HG02981 (cell line): ENCODE measurements at regions not wholly inside any gene's neighbourhood (a gene's known extent, or its start where the extent isn't known, plus 50 kb on each side); places are given as distances from the start of the nearest gene placed in this dataset.

ENCODE experiments used
- ATAC-seq: cut with Tn5 transposase; IDR thresholded peaks from one replicate; pipeline ENCODE4 v1.9.1; 2021; ENCODE audit warnings: mild to moderate bottlenecking, moderate library complexity; ENCODE audit not compliant: unreplicated experiment

GRCh38 chr22:48892578-48893287, 934.9 kb downstream of the BRD1 start:
- ATAC-seq = no peak

- no peak for ATAC-seq
Measured at GRCh38 chr22:48891688-48892577, 935.7 kb downstream of the BRD1 start.

- no peak for ATAC-seq
Measured at GRCh38 chr22:48890693-48891554, 936.7 kb downstream of the BRD1 start.

GRCh38 chr22:48889887-48890692, 937.6 kb downstream of the BRD1 start:
- no peak for ATAC-seq

GRCh38 chr22:48889209-48889830, 938.4 kb downstream of the BRD1 start:
- no peak for ATAC-seq

- ATAC-seq = no peak
Measured at GRCh38 chr22:48888466-48889208, 939.0 kb downstream of the BRD1 start.

- ATAC-seq = no peak
Measured at GRCh38 chr22:48887394-48888332, 940.0 kb downstream of the BRD1 start.

GRCh38 chr22:48886604-48887393, 940.9 kb downstream of the BRD1 start:
- ATAC-seq = no peak

- no peak for ATAC-seq
Measured at GRCh38 chr22:48885919-48886305, 941.8 kb downstream of the BRD1 start.

GRCh38 chr22:48885271-48885918, 942.3 kb downstream of the BRD1 start:
- ATAC-seq = no peak

GRCh38 chr22:48884786-48885185, 942.9 kb downstream of the BRD1 start:
- no peak for ATAC-seq

- ATAC-seq = no peak
Measured at GRCh38 chr22:48884324-48884723, 943.3 kb downstream of the BRD1 start.

GRCh38 chr22:48883211-48883960, 944.3 kb downstream of the BRD1 start:
- no peak for ATAC-seq

GRCh38 chr22:48882636-48883200, 945.0 kb downstream of the BRD1 start:
- ATAC-seq = no peak

- ATAC-seq = no peak
Measured at GRCh38 chr22:48881326-48881980, 946.2 kb downstream of the BRD1 start.
